GM04504 (cell line): ENCODE measurements at regions not wholly inside any gene's neighbourhood (a gene's known extent, or its start where the extent isn't known, plus 50 kb on each side); places are given as distances from the start of the nearest gene placed in this dataset.
A peak's percentile ranks its signal among the peaks of the same experiment; 100 is the strongest.

ENCODE experiments used
- DNase-seq: peaks from one replicate; pipeline ENCODE4 v3.0.0-alpha.2; 2012; ENCODE audit warnings: low read depth

DNA sequence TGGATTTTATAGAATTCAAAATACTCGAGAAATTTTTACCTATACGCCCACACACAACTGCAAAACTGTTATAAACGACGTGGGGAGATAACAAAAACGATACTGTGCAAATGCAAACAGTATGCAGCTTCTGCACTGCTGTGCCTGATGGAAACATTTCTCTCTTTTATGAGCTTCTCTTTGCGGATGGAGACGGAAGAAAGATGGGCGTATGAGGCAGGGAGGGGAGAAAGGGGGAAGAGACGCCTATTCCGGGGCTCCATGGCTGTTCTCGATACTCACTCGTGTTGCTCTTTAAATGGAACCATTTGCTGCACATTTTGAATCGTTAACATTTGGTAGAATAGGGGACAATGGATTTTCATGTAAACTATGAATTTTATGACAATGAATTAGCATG lies 69.1 kb upstream of the EXOC2 start:
- no peak for DNase-seq

DNA sequence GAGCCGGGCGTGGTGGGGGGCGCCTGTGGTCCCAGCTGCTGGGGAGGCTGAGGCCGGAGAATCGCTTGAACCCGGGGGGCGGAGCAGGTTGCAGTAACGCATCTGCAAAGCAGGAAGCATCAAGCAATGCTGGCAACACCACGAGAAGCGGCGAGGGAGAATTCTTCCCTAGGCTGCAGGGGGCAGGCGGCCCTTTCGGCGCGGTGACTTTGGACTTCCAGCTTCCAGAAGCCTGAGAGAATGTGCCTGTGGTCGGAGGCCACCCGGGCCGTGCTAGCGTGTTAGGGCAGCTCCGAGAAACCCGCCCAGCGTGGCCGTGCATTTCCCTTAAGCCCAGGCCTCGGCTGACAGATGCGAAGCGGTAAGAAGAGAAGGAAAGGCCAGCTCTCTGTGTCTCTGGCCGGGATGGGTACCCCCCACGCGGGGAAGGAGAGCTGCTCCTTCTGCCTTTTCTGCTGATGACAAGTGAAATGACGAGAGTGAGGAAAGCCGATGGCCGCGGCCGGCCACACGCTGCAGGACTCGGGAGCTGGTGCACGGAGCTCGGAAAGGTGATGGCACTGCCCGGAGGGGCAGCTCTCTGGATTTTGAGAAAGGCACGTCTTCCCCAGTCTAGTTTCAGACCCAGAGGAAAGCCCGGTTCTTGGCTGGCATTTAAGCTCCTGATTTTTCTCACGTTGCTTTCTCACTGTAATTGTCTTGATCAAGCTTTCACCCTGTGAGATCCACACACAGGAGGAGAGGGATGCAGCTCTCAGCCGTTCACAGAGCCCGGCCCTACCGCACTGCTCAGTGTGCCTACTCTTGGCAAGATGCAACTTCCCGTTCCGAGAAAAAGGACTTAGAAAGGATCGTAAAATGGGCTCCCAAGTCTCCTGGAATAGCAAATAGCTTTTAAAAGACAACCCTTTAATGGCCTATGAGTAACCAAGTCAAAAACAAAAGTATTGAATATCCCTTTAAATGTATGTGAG lies 68.3 kb upstream of the EXOC2 start:
- no peak for DNase-seq

DNA sequence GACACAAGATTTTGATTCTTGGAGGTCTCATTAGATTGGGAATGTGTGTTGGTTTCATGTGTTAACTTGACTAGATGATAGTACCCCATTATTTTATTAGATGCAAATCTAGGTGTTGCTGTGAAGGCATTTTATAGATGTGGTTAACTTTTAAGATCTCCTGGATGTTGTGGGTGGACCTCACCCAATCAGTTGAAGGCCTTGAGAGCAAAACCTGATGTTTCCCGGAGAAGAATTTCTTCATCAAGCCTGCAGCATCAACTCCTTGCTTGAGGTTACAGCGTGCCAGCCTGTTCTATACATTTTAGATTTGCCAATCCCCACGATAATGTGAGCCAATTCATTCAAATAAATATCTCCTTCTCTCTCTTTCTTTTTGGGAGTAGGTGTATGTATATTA lies 66.8 kb upstream of the EXOC2 start:
- DNase-seq, result no peak

DNA sequence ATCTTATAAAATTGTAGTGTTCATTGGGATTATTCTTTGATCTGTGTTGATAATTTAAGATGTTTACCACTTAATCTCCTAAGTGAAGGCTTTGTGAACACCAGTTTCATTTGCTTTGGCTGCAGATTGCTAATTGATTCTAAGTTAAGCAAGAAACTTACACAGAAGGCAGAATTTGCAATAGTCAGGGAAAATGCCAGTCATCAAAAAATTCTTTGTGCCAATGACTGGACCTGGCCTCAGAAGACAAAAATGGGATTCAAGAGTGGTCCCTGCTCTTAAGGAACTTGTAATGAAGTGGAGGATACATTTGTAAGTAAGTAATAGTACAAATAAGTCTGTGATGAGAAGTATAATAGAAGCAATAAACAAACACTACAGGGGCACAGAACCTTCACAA lies 63.3 kb upstream of the EXOC2 start:
- no peak for DNase-seq

DNA sequence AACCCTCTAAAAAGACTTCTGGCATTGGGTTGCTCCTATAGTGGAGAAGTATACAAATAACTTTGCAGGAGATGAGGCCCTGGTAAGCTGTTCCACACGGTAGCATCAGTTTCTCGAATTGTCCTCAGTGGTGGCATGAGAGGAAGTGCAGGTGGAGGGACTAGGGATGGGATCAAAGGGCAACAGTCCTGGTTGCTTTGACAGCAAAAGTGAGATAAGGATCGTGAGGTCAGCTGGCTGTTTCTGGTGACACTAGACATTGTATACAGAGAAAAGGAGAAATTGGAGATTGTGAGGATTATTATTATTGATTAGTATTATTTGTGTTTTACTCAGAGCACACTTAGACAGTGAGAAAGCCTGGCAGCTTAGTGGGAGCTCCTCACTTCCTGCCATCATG lies 61.3 kb upstream of the EXOC2 start:
- DNase-seq, result no peak

DNA sequence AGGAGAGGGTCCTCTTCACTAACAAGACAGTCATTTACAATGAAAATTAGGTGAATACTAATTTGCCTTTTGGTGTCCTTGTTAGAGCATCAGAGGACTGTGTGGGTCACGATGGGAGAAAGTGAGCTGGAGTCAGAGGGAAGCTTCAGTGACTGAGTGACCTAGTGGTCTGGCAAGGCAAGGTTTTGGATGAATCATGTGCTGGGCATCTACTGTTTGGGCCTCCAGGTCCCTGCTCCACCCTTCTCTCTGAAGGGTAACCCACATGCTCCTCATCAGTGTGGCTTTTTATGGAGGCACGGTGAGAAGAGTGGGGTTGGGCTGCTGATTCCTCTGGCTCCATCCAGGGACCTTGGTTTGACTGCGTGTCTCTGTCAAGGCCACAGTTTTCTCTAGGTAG lies 60.5 kb upstream of the EXOC2 start:
- DNase-seq, result peak; percentile 9

DNA sequence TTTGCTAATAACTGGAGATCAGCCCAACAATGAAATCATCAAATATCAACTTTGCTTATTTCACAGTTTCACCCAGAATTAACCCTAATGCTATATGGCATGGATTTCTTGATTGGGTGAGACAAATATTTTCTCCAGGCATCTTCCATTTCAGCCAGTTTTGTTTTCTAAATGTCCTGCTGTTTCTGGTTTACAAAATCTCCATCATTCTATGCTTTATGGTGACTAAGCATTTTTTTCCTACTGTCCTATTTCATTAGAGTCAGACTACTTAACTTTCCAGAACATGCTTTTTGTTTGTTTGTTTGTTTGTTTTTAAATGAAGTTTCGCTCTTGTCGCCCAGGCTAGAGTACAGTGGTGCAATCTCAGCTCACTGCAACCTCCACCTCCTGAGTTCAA lies 59.5 kb upstream of the EXOC2 start:
- DNase-seq, result no peak

DNA sequence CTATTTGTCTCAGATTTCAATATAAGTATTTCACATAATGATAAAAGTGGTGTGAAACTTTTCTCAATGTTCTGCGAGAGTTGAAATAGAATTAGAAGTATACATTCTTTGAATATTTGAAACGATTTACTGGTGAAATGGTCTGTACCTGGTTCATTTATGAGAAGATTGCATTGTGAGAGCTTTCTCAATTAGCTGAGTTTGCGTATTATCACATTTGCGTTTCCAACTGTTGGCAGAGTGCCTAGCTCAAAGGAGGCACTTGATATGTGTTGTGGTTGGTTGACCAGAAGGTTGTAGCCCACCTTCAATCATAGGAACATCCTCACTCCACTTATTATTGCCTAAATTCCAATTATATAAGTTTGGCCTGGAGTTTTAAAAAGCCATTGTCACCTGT lies 58.8 kb upstream of the EXOC2 start:
- no peak for DNase-seq

DNA sequence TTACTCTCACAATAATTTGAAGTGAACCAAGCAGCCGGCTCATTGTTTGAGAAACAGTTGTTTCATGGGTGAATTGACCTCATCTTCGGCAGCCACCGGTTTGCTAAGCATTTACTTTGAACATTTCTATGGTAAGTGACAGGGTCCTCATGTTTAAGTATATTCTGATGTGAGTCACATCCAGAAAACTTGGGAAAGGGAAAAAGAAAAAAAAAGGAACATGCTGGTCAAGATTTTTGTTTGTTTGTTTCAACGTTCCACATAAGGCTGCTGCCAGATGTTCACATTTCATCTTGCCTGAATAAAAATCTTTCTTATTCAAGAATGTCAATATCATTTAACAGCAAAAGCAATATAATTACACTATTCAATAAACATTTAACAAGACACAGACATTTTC lies 55.0 kb upstream of the EXOC2 start:
- DNase-seq, result no peak

DNA sequence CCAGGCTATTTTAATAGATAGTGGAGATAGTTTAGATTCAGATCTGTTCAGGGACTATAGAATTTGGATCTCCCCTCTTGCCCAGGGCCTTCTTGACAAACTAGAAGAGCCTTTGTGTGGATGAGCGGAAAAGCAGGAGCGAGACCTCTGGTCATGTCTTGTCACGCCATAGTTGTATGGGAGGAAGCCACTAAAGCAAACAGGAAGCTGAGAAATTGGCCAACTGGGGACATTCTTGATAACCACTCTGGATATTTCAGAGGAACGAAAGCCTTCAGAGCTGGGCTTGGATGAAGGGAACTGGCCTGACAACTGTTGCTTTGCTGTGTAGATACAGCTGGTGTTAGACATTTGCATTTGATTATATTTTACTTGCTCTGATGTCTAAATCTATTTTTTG lies 54.1 kb upstream of the EXOC2 start:
- no peak for DNase-seq

DNA sequence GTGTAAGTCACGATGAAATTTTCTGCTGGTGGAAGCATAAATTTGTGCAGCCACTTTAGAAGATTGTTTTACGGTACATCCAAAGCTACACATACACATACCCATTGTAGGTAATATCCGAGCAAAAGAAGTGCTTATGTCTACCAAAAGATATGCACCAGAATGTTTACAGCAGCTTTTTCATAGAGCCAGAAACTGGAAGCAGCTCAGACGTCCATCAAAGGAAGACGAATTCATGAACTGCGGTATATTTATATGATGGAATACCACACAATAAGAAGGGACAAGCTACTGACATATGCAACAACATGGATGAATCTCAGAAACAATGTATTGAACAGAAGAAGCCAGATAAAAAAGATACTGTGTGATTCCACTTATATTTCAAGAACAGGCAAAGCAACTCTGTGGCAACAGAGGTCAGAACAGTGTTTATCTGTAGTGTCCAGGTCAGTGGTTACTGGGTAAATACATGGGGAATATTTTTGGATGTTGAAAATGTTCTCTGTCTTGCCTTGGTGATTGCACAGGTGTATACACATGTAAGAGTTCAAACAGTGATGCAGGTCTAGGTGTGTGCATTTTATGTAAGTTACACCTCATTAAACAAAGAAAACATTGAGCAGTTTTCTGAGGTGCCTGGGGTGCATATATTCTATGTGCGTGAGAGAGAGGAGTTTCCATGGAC lies 51.9 kb upstream of the EXOC2 start:
- DNase-seq, result no peak

DNA sequence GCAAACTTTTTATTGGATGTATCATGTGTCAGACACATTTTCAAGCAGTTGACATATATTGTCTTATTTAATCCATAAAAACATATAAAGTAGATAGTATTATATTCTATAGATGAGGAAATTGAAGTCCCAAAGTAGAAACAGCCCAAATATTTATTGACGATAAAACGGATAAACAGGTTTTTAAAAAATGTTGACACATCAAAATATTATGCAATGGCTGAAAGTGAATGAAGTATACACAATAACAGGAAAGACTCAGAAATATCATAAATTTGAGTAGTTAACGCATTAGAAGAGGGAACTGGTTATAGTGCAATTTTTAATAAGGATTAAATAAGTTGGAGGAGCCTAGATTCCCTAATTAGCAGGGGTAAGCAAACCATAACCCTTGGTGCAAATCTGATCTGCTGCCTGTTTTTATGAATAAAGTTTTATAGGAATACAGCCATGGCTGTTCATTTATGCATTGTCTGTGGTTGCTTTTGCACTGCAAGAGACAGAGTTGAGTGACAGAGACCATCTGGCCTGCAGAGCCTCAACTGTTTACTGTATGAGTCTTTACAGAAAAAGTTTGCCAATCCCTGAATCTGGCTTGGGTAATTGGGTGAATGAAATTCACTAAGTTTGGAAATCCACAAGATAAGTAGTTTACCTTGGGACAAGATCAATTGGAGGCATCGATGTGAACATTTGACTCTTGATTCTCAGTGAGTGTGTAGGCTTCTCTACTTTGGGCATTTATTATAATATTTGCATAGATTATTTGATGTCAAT lies 50.6 kb upstream of the EXOC2 start:
- no peak for DNase-seq
